Epithelial cell of proximal tubule (primary cell): ENCODE measurements at regions not wholly inside any gene's neighbourhood (a gene's known extent, or its start where the extent isn't known, plus 50 kb on each side); places are given as distances from the start of the nearest gene placed in this dataset.
"Not testable (repeated sequence)": the region's sequence is repeated elsewhere in the genome, so short reads cannot be mapped to it uniquely, and the experiment has no call there.

Experiments used
- DNase-seq: peaks from one replicate; pipeline ENCODE4 v3.0.0-alpha.2; 2011; ENCODE audit warnings: low read depth
- H3K4me3 ChIP-seq: 2 replicates; pipeline ENCODE4 v1.5.1; 2011; ENCODE audit warnings: low read depth, mild to moderate bottlenecking, low read length
- CTCF ChIP-seq: conservative IDR thresholded peaks from 2 replicates; pipeline ENCODE4 v1.5.1; 2012; ENCODE audit warnings: low read depth, mild to moderate bottlenecking, low read length

DNA sequence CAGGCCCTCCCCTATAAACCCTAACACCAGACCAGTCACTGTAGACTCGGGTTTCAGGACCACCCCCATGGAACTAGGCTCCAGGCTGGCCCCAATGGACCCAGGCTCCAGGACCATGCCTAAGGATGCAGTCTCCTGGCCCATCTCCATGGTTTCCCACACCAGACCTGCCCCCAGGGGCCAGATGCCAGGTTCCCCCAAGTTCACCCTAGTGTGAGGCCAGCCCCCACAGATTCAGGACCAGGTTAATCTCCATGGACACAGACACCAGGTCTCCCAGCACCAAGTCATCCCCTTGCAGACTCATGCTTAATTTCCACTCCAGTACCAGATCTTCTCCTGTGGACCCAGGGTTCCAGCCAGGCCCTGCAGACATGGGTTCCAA is 103.8 kb upstream of the LANCL2 start:
- DNase-seq = no peak
- no peak for TF ChIP-seq CTCF
- H3K4me3 ChIP-seq = no peak overlapping the region

DNA sequence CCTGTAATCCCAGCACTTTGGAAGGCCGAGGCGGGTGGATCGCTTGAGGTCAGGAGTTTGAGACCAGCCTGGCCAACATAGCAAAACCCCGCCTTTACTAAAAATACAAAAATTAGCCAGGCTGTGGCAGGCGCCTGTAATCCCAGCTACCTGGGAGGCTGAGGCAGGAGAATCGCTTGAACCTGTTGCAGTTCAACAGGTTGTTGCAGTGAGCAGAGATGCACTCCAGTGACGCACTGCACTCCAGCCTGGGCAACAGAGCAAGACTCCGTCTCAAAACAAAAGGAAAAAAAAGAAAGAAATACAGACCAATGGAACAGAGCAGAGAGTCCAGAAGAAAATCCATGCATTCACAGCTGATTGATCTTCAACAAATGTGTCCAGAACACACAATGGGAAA is 99.8 kb upstream of the LANCL2 start:
- not testable (repeated sequence) for H3K4me3 ChIP-seq, DNase-seq

DNA sequence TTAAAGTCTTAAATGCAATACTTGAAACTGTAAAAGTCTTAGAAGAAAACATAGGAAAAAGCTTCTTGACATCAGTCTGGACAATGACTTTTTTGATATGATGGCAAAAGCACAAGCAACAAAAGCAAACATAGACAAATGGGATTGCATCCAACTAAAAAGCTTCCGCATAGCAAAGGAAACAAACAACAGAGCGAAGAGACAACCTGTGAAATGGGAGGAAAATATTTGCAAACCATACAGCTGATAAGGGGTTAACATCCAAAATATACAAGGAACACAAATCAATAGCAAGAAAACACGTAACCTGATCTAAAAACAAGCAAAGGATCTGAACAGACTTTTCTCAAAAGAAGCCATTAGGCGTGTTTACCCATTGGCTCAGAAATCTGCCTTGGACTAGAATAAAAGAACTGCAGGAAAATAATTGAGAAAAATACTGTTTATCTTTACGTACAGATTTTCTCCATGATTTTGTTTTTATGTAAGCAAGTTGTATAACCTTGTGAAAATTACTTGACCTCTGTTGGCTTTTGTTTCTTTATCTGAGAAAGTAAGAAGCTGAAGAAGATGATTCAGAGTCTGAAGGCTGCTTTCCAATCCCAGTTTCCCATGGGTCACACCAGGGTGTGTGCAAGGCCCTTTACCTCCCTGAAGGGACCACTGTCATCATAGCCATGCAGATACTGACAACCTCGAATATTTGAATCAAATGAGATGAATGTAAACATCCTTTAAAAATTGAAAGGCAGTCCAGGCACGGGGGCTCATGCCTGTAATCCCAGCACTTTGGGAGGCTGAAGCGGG is 99.1 kb upstream of the LANCL2 start:
- H3K4me3 ChIP-seq = no peak overlapping the region
- TF ChIP-seq CTCF = no peak
- DNase-seq = no peak

GRCh38 chr7:55271069-55271626 is 94.0 kb upstream of the LANCL2 start:
- H3K4me3 ChIP-seq = no peak overlapping the region
- TF ChIP-seq CTCF = peak; percentile 57
- DNase-seq = no peak

DNA sequence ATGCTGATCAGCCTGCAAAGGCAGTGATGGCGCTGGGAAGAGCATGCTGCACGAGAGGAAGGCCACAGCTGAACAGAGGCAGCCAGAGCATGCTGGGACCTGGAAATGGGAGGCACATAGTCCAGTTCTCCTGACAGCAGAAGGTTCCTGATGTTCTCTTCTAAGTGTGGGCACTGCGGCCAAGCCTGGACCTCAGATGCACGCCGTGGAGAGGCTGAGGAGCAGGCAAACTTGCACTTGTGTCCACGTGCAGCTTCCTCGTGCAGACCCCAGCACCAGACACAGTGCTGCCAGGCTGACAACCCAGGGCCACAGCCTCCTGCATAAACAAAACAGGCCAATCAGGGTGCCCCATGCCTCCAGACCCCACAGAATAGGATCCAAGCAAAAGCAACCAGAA is 93.5 kb upstream of the LANCL2 start:
- DNase-seq = no peak
- TF ChIP-seq CTCF = no peak
- no peak overlapping the region for H3K4me3 ChIP-seq

GRCh38 chr7:55272328-55272727 is 92.8 kb upstream of the LANCL2 start:
- no peak for TF ChIP-seq CTCF
- DNase-seq = no peak
- no peak overlapping the region for H3K4me3 ChIP-seq

DNA sequence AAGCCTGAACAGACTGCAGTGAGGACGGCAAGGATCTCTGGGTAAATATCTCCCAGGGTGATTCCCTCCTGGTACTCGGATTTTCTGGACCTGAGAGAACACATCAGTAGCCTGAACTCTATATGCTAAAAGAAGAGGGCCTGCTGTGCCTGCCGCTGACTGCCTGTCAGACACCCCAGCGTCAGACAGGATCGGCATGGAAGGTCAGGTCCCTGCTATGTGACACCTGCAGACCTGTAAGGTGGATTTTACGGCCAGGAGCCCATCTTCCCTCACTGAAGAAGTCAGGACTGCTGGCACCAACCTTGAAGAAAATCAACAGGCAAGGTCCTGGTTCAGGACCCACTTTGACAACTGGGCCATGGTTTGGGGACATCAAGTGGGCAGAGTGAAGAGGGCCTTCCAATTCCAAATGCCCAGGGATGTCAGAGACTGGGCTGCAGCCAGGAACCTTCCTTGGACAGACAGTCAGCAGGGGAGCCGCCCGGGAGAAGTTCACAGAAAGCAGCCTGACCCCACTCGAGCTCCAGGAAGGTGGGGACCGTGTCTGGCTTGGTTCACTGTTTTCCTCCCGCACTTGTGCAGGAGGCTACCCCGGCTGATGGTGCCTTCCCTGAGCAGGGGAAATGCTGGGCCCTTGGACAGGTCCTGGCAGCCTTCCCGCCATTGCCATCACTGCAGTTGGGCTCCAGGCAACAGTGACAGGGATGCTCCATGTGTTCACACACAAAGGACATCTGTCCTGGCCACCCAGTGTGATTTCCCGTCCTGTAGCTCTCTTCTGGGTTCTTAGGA is 91.8 kb upstream of the LANCL2 start:
- TF ChIP-seq CTCF = no peak
- H3K4me3 ChIP-seq = no peak overlapping the region
- DNase-seq = no peak
